Memory B cell (primary cell): ENCODE measurements at regions not wholly inside any gene's neighbourhood (a gene's known extent, or its start where the extent isn't known, plus 50 kb on each side); places are given as distances from the start of the nearest gene placed in this dataset.
"Not testable (repeated sequence)": the region's sequence is repeated elsewhere in the genome, so short reads cannot be mapped to it uniquely, and the experiment has no call there.

Source experiments
- ATAC-seq: fragments of 150-1000 bp; cut with Tn5 transposase; 2 replicates; pipeline ENCODE4 v1.10.0; 2021; ENCODE audit warnings: low read depth, mild to moderate bottlenecking, moderate library complexity
- DNase-seq, 2 donors: peaks; one replicate each; pipeline ENCODE4 v3.0.0; 2022; ENCODE audit warnings: low spot score in 2 of 2
- H3K27ac Mint-ChIP-seq: one replicate; pipeline ENCODE4 v1.8.0; 2022; ENCODE audit warnings: mild to moderate bottlenecking, moderate library complexity, mixed read lengths
- H3K27me3 Mint-ChIP-seq: one replicate; pipeline ENCODE4 v1.8.0; 2022; ENCODE audit warnings: mixed read lengths
- H3K36me3 Mint-ChIP-seq: one replicate; pipeline ENCODE4 v1.8.0; 2022; ENCODE audit warnings: mild to moderate bottlenecking, mixed read lengths
- H3K4me1 Mint-ChIP-seq: one replicate; pipeline ENCODE4 v1.8.0; 2022; ENCODE audit warnings: mixed read lengths
- H3K4me3 Mint-ChIP-seq: one replicate; pipeline ENCODE4 v1.8.0; 2022; ENCODE audit warnings: mild to moderate bottlenecking, moderate library complexity, mixed read lengths
- H3K9me3 Mint-ChIP-seq: one replicate; pipeline ENCODE4 v1.8.0; 2022; ENCODE audit warnings: mixed read lengths

DNA sequence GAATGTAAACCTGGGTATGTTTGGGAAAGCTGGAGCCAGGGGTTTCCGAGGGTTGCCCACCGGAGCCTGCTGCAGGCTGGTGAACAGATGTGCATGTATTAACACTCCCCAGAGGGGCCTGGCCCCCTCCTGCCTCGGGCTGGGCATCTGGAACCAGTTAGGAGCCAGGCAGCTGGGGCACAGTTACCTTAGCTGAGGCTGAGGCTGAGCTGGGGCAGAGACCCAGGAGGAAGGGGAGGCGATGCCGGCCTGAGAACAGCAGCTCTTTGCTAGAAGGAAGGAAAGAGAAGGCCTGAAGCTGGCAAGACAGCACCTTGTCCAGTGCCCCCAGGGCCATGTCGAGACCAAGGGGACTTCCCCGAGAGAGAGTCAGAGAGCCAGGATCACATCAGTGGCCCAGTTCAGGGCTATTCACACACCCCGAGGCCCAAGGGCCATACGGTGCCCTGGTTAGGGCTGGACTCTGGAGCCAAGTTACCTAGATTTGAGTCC lies 65.8 kb downstream of the RMI2 start:
- H3K27me3 Mint-ChIP-seq = peaks cover 1% of the 10 kb centered on the region
- no peak for ATAC-seq
- no peak for DNase-seq
- H3K27ac Mint-ChIP-seq = no peak overlapping the region
- no peak overlapping the region for H3K4me3 Mint-ChIP-seq
- no peaks in the 10 kb centered on the region for H3K9me3 Mint-ChIP-seq
- no peaks in the 10 kb centered on the region for H3K36me3 Mint-ChIP-seq
- H3K4me1 Mint-ChIP-seq = no peaks in the 10 kb centered on the region

DNA sequence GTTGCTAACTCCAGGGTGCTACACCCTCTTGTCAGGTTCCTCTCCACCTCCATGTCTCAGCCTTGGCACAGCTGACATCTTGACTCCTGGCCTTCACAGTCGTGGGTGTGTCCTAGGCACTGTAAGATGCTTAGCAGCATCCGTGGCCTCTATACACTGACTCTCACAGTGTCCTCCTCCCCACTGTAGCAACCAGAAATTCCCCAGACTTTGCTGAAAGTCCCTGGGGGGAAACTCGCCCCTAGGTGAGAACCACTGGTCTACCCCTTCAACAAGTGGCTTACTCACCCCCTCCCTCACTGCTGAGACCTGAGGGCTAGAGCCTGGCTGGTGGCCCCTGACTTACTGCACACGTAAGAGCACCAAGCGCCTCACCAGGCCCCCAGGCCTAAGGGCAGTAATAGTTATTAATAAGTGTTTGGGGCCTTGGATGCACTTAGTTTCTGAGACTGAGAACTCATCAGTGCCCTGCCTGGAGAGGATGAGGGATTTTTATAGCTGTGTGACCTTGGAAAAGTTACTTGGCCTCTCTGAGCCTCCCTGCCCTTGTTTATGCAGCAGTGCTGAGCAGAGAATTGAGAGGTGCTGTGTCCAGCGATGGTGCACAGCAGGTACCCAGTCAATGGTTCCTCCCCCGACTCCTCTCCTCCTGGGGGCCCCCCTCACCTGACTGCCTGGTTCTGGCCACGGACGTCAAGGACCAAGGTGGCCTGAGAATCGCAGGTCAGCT lies 67.1 kb downstream of the RMI2 start:
- Mint-ChIP-seq H3K4me3 (no peak overlapping the region), H3K9me3 (no peaks in the 10 kb centered on the region), H3K27me3 (peaks cover 1% of the 10 kb centered on the region), H3K27ac (no peak overlapping the region), H3K36me3 (no peaks in the 10 kb centered on the region), H3K4me1 (no peaks in the 10 kb centered on the region)
- no peak for DNase-seq
- no peak for ATAC-seq

DNA sequence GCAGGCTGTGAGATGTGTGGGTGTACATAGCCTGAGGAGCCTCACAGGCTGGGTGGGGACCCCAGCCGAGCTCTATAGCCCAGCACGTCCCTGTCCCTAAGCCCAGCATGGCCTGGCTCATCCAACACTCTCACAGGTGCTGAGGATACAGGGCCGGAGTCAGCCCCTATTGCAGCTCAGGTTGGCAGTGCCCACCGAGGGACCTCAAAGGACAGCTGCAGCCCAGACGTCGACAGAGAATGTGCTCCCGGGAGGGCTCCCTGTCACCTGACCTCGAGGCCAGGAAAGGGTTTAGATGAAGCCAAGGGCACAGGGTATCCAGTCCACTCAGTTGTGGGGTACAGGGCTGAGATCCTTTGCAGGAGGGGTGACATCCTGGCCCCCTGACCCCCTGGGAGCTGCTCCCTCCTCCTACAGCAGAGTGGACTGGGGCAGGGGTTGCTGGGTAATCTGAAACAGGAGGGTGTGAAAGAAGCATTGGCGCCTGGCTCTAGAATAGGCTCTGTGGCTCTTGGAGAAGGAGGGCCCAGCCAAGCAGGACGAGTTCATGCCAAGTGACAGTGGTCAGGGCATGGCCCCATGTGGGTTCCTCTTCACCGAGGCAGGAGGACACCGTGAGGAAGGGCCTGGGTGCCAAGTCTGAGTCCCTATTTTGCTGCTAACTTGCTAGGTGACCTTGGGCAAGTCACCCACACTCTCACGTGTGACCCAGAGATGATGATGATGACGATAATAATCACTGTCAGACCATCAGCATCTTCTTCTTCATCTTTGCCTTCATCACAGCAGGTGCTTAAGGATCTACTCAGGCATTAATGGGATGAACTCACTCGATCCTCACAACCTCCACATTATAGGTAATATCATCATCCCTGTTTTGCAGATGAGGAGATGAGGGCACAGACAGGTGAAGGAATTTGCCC lies 68.0 kb downstream of the RMI2 start:
- H3K36me3 Mint-ChIP-seq = no peaks in the 10 kb centered on the region
- DNase-seq (no peak), ATAC-seq (no peak)
- H3K4me3 Mint-ChIP-seq = no peak overlapping the region
- no peaks in the 10 kb centered on the region for H3K9me3 Mint-ChIP-seq
- H3K27ac Mint-ChIP-seq = no peak overlapping the region
- H3K27me3 Mint-ChIP-seq = peaks cover 1% of the 10 kb centered on the region
- no peaks in the 10 kb centered on the region for H3K4me1 Mint-ChIP-seq

DNA sequence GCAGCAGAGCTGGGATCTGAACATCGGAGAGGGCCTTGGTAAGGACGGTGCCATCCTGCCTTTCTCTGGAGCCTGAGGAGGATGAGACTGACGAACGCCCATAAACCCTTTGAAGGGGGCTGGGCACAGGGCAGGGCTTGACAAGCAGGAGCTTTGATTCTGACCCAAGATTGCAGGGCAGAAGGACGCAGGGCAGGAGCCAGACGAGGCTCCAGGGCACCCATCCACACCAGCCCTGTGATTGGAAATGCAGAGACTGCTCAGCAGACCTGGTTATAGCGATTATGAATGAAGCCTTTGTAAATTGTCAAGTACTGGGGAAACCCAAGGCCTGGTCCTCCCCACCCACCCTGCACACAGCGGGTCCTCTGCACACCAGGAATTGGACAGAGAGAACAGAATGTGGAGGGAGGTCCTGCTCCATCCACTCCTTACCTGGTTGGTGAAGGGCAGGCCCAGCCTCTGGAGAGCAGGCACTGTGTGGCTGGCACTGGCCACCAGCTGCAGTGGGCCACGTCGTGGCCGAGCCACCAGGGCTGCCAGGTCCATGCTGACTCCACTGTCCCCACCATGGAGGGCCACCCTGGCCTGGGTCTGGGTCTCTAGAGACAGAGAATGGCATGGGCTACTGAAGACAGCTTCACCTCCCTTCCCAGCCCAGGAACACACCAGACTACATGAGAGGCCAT lies 68.8 kb downstream of the RMI2 start:
- peaks cover 1% of the 10 kb centered on the region for H3K27me3 Mint-ChIP-seq
- H3K36me3 Mint-ChIP-seq = no peaks in the 10 kb centered on the region
- ATAC-seq (no peak), DNase-seq (no peak)
- H3K4me1 Mint-ChIP-seq = no peaks in the 10 kb centered on the region
- no peaks in the 10 kb centered on the region for H3K9me3 Mint-ChIP-seq
- no peak overlapping the region for H3K4me3 Mint-ChIP-seq
- no peak overlapping the region for H3K27ac Mint-ChIP-seq

- no peaks in the 10 kb centered on the region for H3K4me1 Mint-ChIP-seq
Observed at GRCh38 chr16:11414815-11415775, 69.8 kb downstream of the RMI2 start.

DNA sequence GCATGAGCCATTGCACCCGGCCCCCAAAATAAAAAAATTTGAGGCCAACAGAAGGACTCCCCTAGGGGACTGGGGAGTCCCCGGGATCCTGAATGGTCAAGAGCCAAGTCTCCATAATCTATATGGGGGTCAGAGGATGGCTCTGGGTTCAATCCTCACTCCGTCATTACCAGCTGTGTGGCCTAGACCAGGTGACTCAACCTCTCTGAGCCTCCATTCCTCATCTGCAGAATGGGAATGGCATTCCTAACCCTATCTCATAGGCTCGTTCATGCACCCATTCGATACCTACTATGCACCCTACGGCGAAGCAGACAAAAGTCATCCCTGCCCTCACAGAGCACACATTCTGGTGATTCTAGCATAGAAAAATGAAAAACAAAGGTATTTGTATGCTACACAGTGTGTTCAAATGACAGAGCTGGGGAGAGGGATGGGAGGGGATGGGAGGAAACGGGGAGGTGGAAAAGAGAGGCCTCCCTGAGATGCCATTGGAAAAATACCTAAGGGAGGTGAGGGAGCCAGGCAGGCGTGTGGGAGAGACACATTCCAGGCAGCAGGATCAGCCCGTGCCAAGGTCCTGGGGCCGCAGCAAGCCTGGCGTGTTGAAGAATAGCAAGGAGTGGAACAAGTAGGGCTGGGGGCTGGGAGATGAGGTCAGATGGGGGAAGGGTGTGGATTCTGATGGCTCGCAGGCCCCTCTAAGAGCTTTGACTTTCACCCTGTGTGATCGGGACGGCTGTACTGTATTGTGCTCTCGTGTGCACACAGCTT lies 71.2 kb downstream of the RMI2 start:
- no peak for ATAC-seq
- Mint-ChIP-seq H3K4me1 (no peaks in the 10 kb centered on the region), H3K27ac (no peak overlapping the region), H3K4me3 (no peak overlapping the region), H3K9me3 (no peaks in the 10 kb centered on the region), H3K36me3 (no peaks in the 10 kb centered on the region), H3K27me3 (peaks cover 1% of the 10 kb centered on the region)
- no peak for DNase-seq

More at GRCh38 chr16:11414815-11415775, 69.8 kb downstream of the RMI2 start:
- Mint-ChIP-seq H3K27me3 (peaks cover 1% of the 10 kb centered on the region), H3K27ac (no peak overlapping the region), H3K9me3 (no peaks in the 10 kb centered on the region), H3K4me3 (no peak overlapping the region), H3K36me3 (no peaks in the 10 kb centered on the region)
- ATAC-seq (no peak), DNase-seq (no peak)

GRCh38 chr16:11417487-11417886 lies 72.2 kb downstream of the RMI2 start:
- DNase-seq (no peak), ATAC-seq (no peak)
- H3K27me3 Mint-ChIP-seq = peaks cover 2% of the 10 kb centered on the region
- H3K27ac Mint-ChIP-seq = no peak overlapping the region
- no peaks in the 10 kb centered on the region for H3K36me3 Mint-ChIP-seq
- H3K4me1 Mint-ChIP-seq = no peaks in the 10 kb centered on the region
- H3K9me3 Mint-ChIP-seq = no peaks in the 10 kb centered on the region
- H3K4me3 Mint-ChIP-seq = no peak overlapping the region

DNA sequence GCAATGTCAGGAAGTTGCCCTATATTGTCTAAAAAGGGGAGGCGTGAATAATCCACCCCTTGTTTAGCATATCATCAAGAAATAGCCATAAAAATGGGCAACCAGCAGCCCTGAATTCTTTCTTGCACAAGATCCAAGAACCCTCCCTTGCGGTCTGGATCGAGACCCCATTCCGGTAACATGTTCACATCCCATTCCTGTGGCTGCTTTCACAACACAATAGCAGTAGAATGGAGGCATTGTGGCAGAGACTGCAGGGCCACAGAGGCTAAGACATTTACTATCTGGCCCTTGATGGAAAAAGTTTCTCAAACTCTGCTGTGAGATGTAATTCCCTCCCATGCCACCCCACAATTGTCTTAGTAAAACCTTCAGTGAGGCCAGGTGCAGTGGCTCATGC lies 73.2 kb downstream of the RMI2 start:
- no peak overlapping the region for H3K27ac Mint-ChIP-seq

GRCh38 chr16:11420067-11420466 lies 74.8 kb downstream of the RMI2 start:
- not testable (repeated sequence) for DNase-seq, H3K27ac Mint-ChIP-seq, H3K9me3 Mint-ChIP-seq, H3K4me3 Mint-ChIP-seq, H3K4me1 Mint-ChIP-seq, ATAC-seq, H3K27me3 Mint-ChIP-seq, H3K36me3 Mint-ChIP-seq

More for the DNA sequence above, 73.2 kb downstream of the RMI2 start:
- ATAC-seq (no peak), DNase-seq (no peak)
- Mint-ChIP-seq H3K4me1 (peaks cover 3% of the 10 kb centered on the region), H3K27me3 (peaks cover 6% of the 10 kb centered on the region), H3K36me3 (no peaks in the 10 kb centered on the region), H3K9me3 (no peaks in the 10 kb centered on the region), H3K4me3 (no peak overlapping the region)

- Mint-ChIP-seq H3K36me3 (no peaks in the 10 kb centered on the region), H3K27me3 (peaks cover 7% of the 10 kb centered on the region), H3K4me3 (no peak overlapping the region), H3K27ac (no peak overlapping the region), H3K9me3 (no peaks in the 10 kb centered on the region), H3K4me1 (peaks cover 3% of the 10 kb centered on the region)
- ATAC-seq (no peak), DNase-seq (no peak)
Observed at GRCh38 chr16:11420895-11421294, 75.6 kb downstream of the RMI2 start.

DNA sequence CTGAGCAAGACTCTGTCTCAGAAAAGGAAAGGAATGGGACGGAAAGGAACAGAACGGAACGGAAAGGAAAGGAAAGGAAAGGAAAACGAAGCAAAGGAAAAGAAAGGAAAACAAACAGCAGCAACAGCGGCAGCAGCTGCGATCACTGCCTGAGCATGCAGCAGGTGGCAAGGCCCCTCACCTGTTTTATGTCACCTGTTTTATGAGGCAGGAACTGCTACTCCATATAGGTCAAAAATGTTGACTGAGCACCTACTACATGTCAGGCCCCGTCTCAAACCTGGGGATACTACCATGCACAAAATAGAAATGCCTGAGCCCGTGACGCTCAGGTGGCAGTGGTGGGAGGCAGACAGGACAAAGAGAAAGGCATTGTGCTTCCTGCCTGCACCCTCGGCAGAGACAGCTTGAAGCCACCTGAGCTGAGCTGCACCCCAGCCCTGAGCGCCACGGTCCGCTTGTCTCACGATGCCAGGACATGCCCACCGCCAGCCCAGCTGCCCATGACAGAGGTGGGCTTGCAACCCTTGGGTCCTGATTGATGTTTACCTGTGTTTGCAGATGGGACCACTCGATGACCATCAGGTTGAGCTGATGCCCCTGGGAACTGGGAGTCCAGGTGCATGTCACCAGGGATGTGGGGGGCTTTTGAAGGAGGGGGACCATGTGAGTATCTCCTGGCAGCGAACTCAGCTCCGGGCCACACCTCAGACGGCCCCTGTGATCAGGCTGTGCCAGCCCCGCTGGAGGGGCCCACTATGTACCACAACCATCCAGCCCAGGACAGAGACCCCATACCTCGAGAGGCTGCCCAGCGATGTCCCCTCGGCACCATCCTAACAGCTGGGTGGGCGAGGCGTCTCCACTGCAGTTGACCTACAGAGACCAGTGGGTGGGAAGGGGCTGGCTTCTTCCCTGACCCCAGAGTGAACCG lies 77.4 kb downstream of the RMI2 start:
- ATAC-seq = no peak
- DNase-seq = no peak
- H3K9me3 Mint-ChIP-seq = no peaks in the 10 kb centered on the region
- H3K4me1 Mint-ChIP-seq = peaks cover 3% of the 10 kb centered on the region
- H3K4me3 Mint-ChIP-seq = no peak overlapping the region
- H3K36me3 Mint-ChIP-seq = no peaks in the 10 kb centered on the region
- no peak overlapping the region for H3K27ac Mint-ChIP-seq
- H3K27me3 Mint-ChIP-seq = peaks cover 7% of the 10 kb centered on the region
